PC-9 (cell line): ENCODE measurements at regions not wholly inside any gene's neighbourhood (a gene's known extent, or its start where the extent isn't known, plus 50 kb on each side); places are given as distances from the start of the nearest gene placed in this dataset.

Source experiments
- BruUV-seq: library from RNA; stranded (reverse); fragments of 400-500 nt; replicated peaks from 2 replicates; lab custom pipeline; 2021; lab: Mats Ljungman, UMichigan
- CTCF ChIA-PET: fragments of 300-600 bp; sonication (Branson Sonifier 250); formaldehyde crosslinking; loops from one replicate; lab custom pipeline; 2022; ENCODE audit warnings: antibody characterized with exemption; lab: Charles Lee
- POLR2A ChIA-PET: fragments of 300-600 bp; sonication (Branson Sonifier 250); formaldehyde crosslinking; loops from one replicate; lab custom pipeline; 2022; ENCODE audit warnings: antibody characterized with exemption; ENCODE audit not compliant: unreplicated experiment; lab: Charles Lee
- DNase-seq, 2 experiments: peaks; one replicate each; pipeline versions ENCODE4 v3.0.0 to v3.0.0-alpha.2; 2015 to 2022; ENCODE audit warnings: mixed read lengths in 1 of 2
- H2AFZ ChIP-seq: fragments of 200-600 bp; sonication (generic); 2 replicates; pipeline ENCODE4 v1.8.1; 2017; ENCODE audit warnings: antibody characterized with exemption
- H3F3A ChIP-seq: fragments of 200-600 bp; sonication (generic); 2 replicates; pipeline ENCODE4 v1.8.1; 2017; ENCODE audit warnings: antibody characterized with exemption, mild to moderate bottlenecking, low read depth; ENCODE audit not compliant: insufficient read depth
- H3K27ac ChIP-seq: fragments of 200-600 bp; sonication (generic); 2 replicates; pipeline ENCODE4 v1.6.1; 2016; ENCODE audit warnings: mixed run types
- H3K27me3 ChIP-seq: fragments of 200-600 bp; sonication (generic); 2 replicates; pipeline ENCODE4 v1.6.1; 2016; ENCODE audit warnings: low read depth, mixed run types; ENCODE audit not compliant: insufficient read depth
- H3K36me3 ChIP-seq: fragments of 200-600 bp; sonication (generic); 2 replicates; pipeline ENCODE4 v1.6.1; 2016; ENCODE audit warnings: low read depth, mixed run types
- H3K4me1 ChIP-seq: fragments of 200-600 bp; sonication (generic); replicated peaks from 2 replicates; pipeline ENCODE4 v1.6.1; 2016; ENCODE audit warnings: mixed run types; ENCODE audit not compliant: insufficient read depth
- H3K4me2 ChIP-seq: fragments of 200-600 bp; sonication (generic); 2 replicates; pipeline ENCODE4 v1.6.1; 2017; ENCODE audit warnings: mixed run types
- H3K4me3 ChIP-seq: fragments of 200-600 bp; sonication (generic); 2 replicates; pipeline ENCODE4 v1.6.1; 2016; ENCODE audit warnings: mixed run types
- H3K79me2 ChIP-seq: fragments of 200-600 bp; sonication (generic); 2 replicates; pipeline ENCODE4 v1.6.1; 2017; ENCODE audit warnings: low read depth, mixed run types
- H3K9me2 ChIP-seq: fragments of 200-600 bp; sonication (generic); 2 replicates; pipeline ENCODE4 v1.8.1; 2017; ENCODE audit warnings: mild to moderate bottlenecking; ENCODE audit not compliant: insufficient read depth
- H3K9me3 ChIP-seq: fragments of 200-600 bp; sonication (generic); 2 replicates; pipeline ENCODE4 v1.8.1; 2016; ENCODE audit warnings: low read depth; ENCODE audit not compliant: insufficient read depth
- H4K20me1 ChIP-seq: fragments of 200-600 bp; sonication (generic); 2 replicates; pipeline ENCODE4 v1.8.1; 2017; ENCODE audit not compliant: insufficient read depth
- CTCF ChIP-seq: fragments of 200-600 bp; sonication (generic); conservative IDR thresholded peaks from 2 replicates; pipeline ENCODE4 v1.6.1; 2017; ENCODE audit warnings: mixed run types, antibody characterized with exemption, mild to moderate bottlenecking, moderate library complexity
- EZH2 ChIP-seq: fragments of 200-600 bp; sonication (generic); IDR thresholded peaks from 2 replicates; pipeline ENCODE4 v1.8.0; 2017; ENCODE audit warnings: antibody characterized with exemption, low read depth
- intact Hi-C: fragments of 100-400 bp; cut with micrococcal nuclease; formaldehyde crosslinking; loops from one replicate; pipeline ENCODE4 v1.10.0; 2022; ENCODE audit not compliant: unreplicated experiment

- TF ChIP-seq EZH2 (no peak), CTCF (no peak)
- no peak for DNase-seq
- Histone ChIP-seq H3K79me2 (no peaks in the 10 kb centered on the region), H3K27ac (no peak overlapping the region), H3F3A (no peaks in the 10 kb centered on the region), H3K36me3 (no peaks in the 10 kb centered on the region), H3K9me3 (no peaks in the 10 kb centered on the region), H3K9me2 (0 out of 2 replicates have a peak, but pooled peaks cover 3% of the 10 kb centered on the region), H4K20me1 (no peaks in the 10 kb centered on the region), H3K4me3 (no peak overlapping the region), H3K4me2 (no peak overlapping the region), H3K27me3 (peaks cover 3% of the 10 kb centered on the region; the same call in 1 of the 2 replicates), H2AFZ (no peak overlapping the region), H3K4me1 (no peaks in the 10 kb centered on the region)
- intact Hi-C loops = no loop called here
- no TSS peak for BruUV-seq
- CTCF ChIA-PET = no interaction called here
- POLR2A ChIA-PET = no interaction called here
Measured at GRCh38 chr16:17901309-17901708, 430.5 kb upstream of the XYLT1 start.

GRCh38 chr16:17899141-17899540 lies 428.4 kb upstream of the XYLT1 start:
- Histone ChIP-seq H2AFZ (no peak overlapping the region), H3K27ac (no peak overlapping the region), H3K9me3 (no peaks in the 10 kb centered on the region), H3K27me3 (no peaks in the 10 kb centered on the region), H3F3A (no peaks in the 10 kb centered on the region), H3K79me2 (no peaks in the 10 kb centered on the region), H3K4me3 (no peak overlapping the region), H3K36me3 (no peaks in the 10 kb centered on the region), H3K4me2 (no peak overlapping the region), H4K20me1 (no peaks in the 10 kb centered on the region), H3K4me1 (no peaks in the 10 kb centered on the region), H3K9me2 (no peaks in the 10 kb centered on the region)
- ChIA-PET CTCF (no interaction called here), POLR2A (no interaction called here)
- intact Hi-C loops = no loop called here
- no TSS peak for BruUV-seq
- TF ChIP-seq EZH2 (no peak), CTCF (no peak)
- DNase-seq = no peak

- Histone ChIP-seq H3K27me3 (no peaks in the 10 kb centered on the region), H3F3A (no peaks in the 10 kb centered on the region), H3K9me3 (no peaks in the 10 kb centered on the region), H3K9me2 (no peaks in the 10 kb centered on the region), H3K4me3 (no peak overlapping the region), H3K27ac (no peak overlapping the region), H3K36me3 (no peaks in the 10 kb centered on the region), H3K4me1 (no peaks in the 10 kb centered on the region), H3K79me2 (no peaks in the 10 kb centered on the region), H2AFZ (no peak overlapping the region), H4K20me1 (no peaks in the 10 kb centered on the region), H3K4me2 (no peak overlapping the region)
- no peak for DNase-seq
- intact Hi-C loops = no loop called here
- CTCF ChIA-PET = no interaction called here
- POLR2A ChIA-PET = no interaction called here
- TF ChIP-seq CTCF (no peak), EZH2 (no peak)
- no TSS peak for BruUV-seq
Measured at GRCh38 chr16:17887963-17888362, 417.2 kb upstream of the XYLT1 start.
